ENCODE measurements at regions not wholly inside any gene's neighbourhood (a gene's known extent, or its start where the extent isn't known, plus 50 kb on each side); places are given as distances from the start of the nearest gene placed in this dataset.

DNA sequence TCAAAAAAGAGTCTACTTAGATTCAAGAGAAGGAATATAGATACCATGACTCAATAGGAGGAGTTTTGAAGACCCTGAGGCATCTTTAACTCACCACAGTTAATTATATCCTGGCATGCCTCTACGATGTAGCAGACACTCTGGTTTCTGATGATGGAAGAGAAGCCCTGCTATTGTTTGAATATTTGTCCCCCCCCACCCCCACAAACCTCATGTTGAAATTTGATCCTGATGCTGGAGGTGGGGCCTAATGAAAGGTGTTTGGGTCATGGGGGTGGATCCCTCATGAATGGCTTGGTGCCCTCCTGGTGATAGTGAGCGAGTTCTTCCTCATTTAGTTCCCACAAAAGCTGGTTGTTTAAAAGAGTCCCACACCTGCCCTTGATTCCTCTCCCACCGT lies 147.9 kb upstream of the TBCA start:
- TF ChIP-seq, protein P1, sequence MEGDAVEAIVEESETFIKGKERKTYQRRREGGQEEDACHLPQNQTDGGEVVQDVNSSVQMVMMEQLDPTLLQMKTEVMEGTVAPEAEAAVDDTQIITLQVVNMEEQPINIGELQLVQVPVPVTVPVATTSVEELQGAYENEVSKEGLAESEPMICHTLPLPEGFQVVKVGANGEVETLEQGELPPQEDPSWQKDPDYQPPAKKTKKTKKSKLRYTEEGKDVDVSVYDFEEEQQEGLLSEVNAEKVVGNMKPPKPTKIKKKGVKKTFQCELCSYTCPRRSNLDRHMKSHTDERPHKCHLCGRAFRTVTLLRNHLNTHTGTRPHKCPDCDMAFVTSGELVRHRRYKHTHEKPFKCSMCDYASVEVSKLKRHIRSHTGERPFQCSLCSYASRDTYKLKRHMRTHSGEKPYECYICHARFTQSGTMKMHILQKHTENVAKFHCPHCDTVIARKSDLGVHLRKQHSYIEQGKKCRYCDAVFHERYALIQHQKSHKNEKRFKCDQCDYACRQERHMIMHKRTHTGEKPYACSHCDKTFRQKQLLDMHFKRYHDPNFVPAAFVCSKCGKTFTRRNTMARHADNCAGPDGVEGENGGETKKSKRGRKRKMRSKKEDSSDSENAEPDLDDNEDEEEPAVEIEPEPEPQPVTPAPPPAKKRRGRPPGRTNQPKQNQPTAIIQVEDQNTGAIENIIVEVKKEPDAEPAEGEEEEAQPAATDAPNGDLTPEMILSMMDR (IDR thresholded peaks at IDR 0.05 in 4 of 5, conservative IDR thresholded peaks at IDR 0.05 in 1 of 5): no peak
- TF ChIP-seq POLR2A (IDR thresholded peaks at IDR 0.05): no peak
